ENCODE measurements at regions not wholly inside any gene's neighbourhood (a gene's known extent, or its start where the extent isn't known, plus 50 kb on each side); places are given as distances from the start of the nearest gene placed in this dataset.
"Not testable (repeated sequence)": the region's sequence is repeated elsewhere in the genome, so short reads cannot be mapped to it uniquely, and the experiment has no call there.

GRCh38 chr5:57878301-57878722 is 395.7 kb upstream of the ACTBL2 start:
- DNase-seq, result no peak

GRCh38 chr5:57871496-57871895 is 388.9 kb upstream of the ACTBL2 start:
- DNase-seq, result no peak

GRCh38 chr5:57870267-57870666 is 387.7 kb upstream of the ACTBL2 start:
- not testable (repeated sequence) for DNase-seq

GRCh38 chr5:57863661-57864060 is 381.1 kb upstream of the ACTBL2 start:
- DNase-seq, result no peak

- no peak for DNase-seq
Measured at GRCh38 chr5:57862942-57863341, 380.3 kb upstream of the ACTBL2 start.

GRCh38 chr5:57862471-57862911 is 379.9 kb upstream of the ACTBL2 start:
- DNase-seq, result no peak

GRCh38 chr5:57859626-57860025 is 377.0 kb upstream of the ACTBL2 start:
- DNase-seq, result no peak

- DNase-seq, result no peak
Measured at GRCh38 chr5:57858905-57859304, 376.3 kb upstream of the ACTBL2 start.

- no peak for DNase-seq
Measured at GRCh38 chr5:57857696-57858095, 375.1 kb upstream of the ACTBL2 start.

GRCh38 chr5:57855831-57856230 is 373.2 kb upstream of the ACTBL2 start:
- no peak for DNase-seq

GRCh38 chr5:57853929-57854697 is 371.5 kb upstream of the ACTBL2 start:
- no peak for DNase-seq

GRCh38 chr5:57850109-57850508 is 367.5 kb upstream of the ACTBL2 start:
- no peak for DNase-seq

GRCh38 chr5:57845025-57845424 is 362.4 kb upstream of the ACTBL2 start:
- DNase-seq, result no peak

- DNase-seq, result no peak
Measured at GRCh38 chr5:57844410-57844809, 361.8 kb upstream of the ACTBL2 start.

- DNase-seq, result no peak
Measured at GRCh38 chr5:57843059-57843367, 360.4 kb upstream of the ACTBL2 start.

GRCh38 chr5:57842364-57843058 is 359.9 kb upstream of the ACTBL2 start:
- no peak for DNase-seq

- DNase-seq, result no peak
Measured at GRCh38 chr5:57841676-57842363, 359.2 kb upstream of the ACTBL2 start.

- DNase-seq, result no peak
Measured at GRCh38 chr5:57839437-57840079, 356.9 kb upstream of the ACTBL2 start.

GRCh38 chr5:57839025-57839424 is 356.4 kb upstream of the ACTBL2 start:
- no peak for DNase-seq

- no peak for DNase-seq
Measured at GRCh38 chr5:57836921-57837320, 354.3 kb upstream of the ACTBL2 start.

GRCh38 chr5:57836331-57836730 is 353.7 kb upstream of the ACTBL2 start:
- DNase-seq, result no peak

- DNase-seq, result no peak
Measured at GRCh38 chr5:57834829-57835608, 352.4 kb upstream of the ACTBL2 start.

Measured in occipital lobe (tissue), 1 donor.